ENCODE measurements at regions not wholly inside any gene's neighbourhood (a gene's known extent, or its start where the extent isn't known, plus 50 kb on each side); places are given as distances from the start of the nearest gene placed in this dataset.

GRCh38 chr6:21908161-21908848 lies 314.8 kb downstream of the SOX4 start:
- TF ChIP-seq CTCF (IDR thresholded peaks at IDR 0.05; ENCODE audit: borderline replicate concordance, extremely low read depth, low read length, poor library complexity, severe bottlenecking) (no peak), EZH2 (IDR thresholded peaks at IDR 0.05; ENCODE audit: borderline replicate concordance, low read depth, low read length, severe bottlenecking) (no peak)
